GM21390 (cell line): ENCODE measurements at regions not wholly inside any gene's neighbourhood (a gene's known extent, or its start where the extent isn't known, plus 50 kb on each side); places are given as distances from the start of the nearest gene placed in this dataset.

ENCODE experiments used
- ATAC-seq: cut with Tn5 transposase; IDR thresholded peaks from one replicate; pipeline ENCODE4 v1.9.1; 2021; ENCODE audit not compliant: unreplicated experiment

- no peak for ATAC-seq
Observed at GRCh38 chr12:75579552-75579951, 68.1 kb upstream of the KRR1 start.

- ATAC-seq, result no peak
Observed at GRCh38 chr12:75578546-75578945, 67.1 kb upstream of the KRR1 start.

GRCh38 chr12:75577812-75578211 lies 66.4 kb upstream of the KRR1 start:
- ATAC-seq, result no peak

GRCh38 chr12:75571656-75572205 lies 60.3 kb upstream of the KRR1 start:
- no peak for ATAC-seq

- no peak for ATAC-seq
Observed at GRCh38 chr12:75571204-75571603, 59.8 kb upstream of the KRR1 start.

- ATAC-seq, result no peak
Observed at GRCh38 chr12:75568801-75569200, 57.4 kb upstream of the KRR1 start.

GRCh38 chr12:75568393-75568792 lies 57.0 kb upstream of the KRR1 start:
- ATAC-seq, result no peak

- ATAC-seq, result no peak
Observed at GRCh38 chr12:75565795-75566194, 54.4 kb upstream of the KRR1 start.

- ATAC-seq, result no peak
Observed at GRCh38 chr12:75564852-75565251, 53.4 kb upstream of the KRR1 start.

GRCh38 chr12:75564398-75564797 lies 53.0 kb upstream of the KRR1 start:
- ATAC-seq, result no peak

GRCh38 chr12:75563351-75563750 lies 51.9 kb upstream of the KRR1 start:
- no peak for ATAC-seq

GRCh38 chr12:75561921-75562320 lies 50.5 kb upstream of the KRR1 start:
- no peak for ATAC-seq
